ENCODE measurements at regions not wholly inside any gene's neighbourhood (a gene's known extent, or its start where the extent isn't known, plus 50 kb on each side); places are given as distances from the start of the nearest gene placed in this dataset.
"Not testable (repeated sequence)": the region's sequence is repeated elsewhere in the genome, so short reads cannot be mapped to it uniquely, and the experiment has no call there.

DNA sequence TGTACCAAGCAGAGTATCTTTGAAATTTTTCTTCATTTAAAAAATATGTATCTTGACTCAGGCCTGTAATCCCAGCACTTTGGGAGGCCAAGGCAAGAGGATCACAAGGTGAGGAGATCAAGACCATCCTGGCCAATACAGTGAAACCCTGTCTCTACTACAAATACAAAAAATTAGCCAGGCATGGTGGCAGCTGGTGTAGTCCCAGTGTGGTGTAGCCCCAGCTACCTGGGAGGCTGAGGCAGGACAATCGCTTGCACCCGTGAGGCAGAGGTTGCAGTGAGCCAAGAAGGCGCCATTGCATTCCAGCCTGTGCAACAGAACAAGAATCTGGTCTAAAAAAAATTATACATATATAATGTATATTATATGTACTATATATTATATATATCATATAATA is 118.7 kb upstream of the RIMBP3 start:
- BruUV-seq (replicated peaks); FAIRE-seq; H2AFZ ChIP-seq (ENCODE audit: low read depth, low read length); H3K27me3 ChIP-seq (ENCODE audit: control insufficient read depth in 2 of 2, insufficient read depth in 2 of 2, low read length in 2 of 2); intact Hi-C loops (cut with micrococcal nuclease); POLR2A ChIA-PET; H3K9ac ChIP-seq (ENCODE audit: insufficient read depth in 1 of 2, low read depth in 2 of 2, low read length in 2 of 2); in situ Hi-C loops (cut with MboI); ATAC-seq; H4K20me1 ChIP-seq (replicated peaks; ENCODE audit: control insufficient read depth, insufficient read depth, low read length); H3K4me3 ChIP-seq; H3K27ac ChIP-seq (ENCODE audit: extremely low read depth, low read depth, low read length); H3K4me2 ChIP-seq (ENCODE audit: insufficient read depth, low read length); H3K9me3 ChIP-seq (replicated peaks; ENCODE audit: control insufficient read depth, insufficient read depth, low read depth, low read length); H3K36me3 ChIP-seq (ENCODE audit: control insufficient read depth, insufficient read depth, low read length); CTCF ChIA-PET (ENCODE audit: low intra/inter-chr PET ratio); H3K79me2 ChIP-seq (ENCODE audit: control insufficient read depth, insufficient read depth, low read length); H3K4me1 ChIP-seq (replicated peaks in 1 of 2; ENCODE audit: control insufficient read depth in 2 of 2, insufficient read depth in 2 of 2, low read length in 2 of 2); H3K9me1 ChIP-seq (ENCODE audit: control insufficient read depth, insufficient read depth, low read length): not testable (repeated sequence)
- 2% methylated on average over 3 of the region's 3 CpGs for WGBS (ENCODE audit: insufficient coverage, low coverage, missing lambda C conversion rate)
- peak in 1 of 4 experiments; percentile 1 for DNase-seq (ENCODE audit: extremely low read depth in 1 of 4, low spot score in 3 of 4)

Measured in K562 (cell line).